SK-N-MC (cell line): ENCODE measurements at regions not wholly inside any gene's neighbourhood (a gene's known extent, or its start where the extent isn't known, plus 50 kb on each side); places are given as distances from the start of the nearest gene placed in this dataset.

Source experiments
- EZH2 ChIP-seq: fragments of 200-600 bp; sonication (generic); IDR thresholded peaks from one replicate; pipeline ENCODE4 v1.6.1; 2017; ENCODE audit warnings: antibody characterized with exemption
- FOXP2 ChIP-seq: optimal IDR thresholded peaks from 2 replicates; pipeline ENCODE3; 2011; ENCODE audit warnings: mild to moderate bottlenecking, moderate library complexity; ENCODE audit not compliant: insufficient read depth; ENCODE audit errors: extremely low read length, control extremely low read depth
- POLR2AphosphoS5 ChIP-seq: IDR thresholded peaks from 2 replicates; pipeline ENCODE4 v1.6.1; 2012; ENCODE audit warnings: mild to moderate bottlenecking, low read depth, low read length, borderline replicate concordance

DNA sequence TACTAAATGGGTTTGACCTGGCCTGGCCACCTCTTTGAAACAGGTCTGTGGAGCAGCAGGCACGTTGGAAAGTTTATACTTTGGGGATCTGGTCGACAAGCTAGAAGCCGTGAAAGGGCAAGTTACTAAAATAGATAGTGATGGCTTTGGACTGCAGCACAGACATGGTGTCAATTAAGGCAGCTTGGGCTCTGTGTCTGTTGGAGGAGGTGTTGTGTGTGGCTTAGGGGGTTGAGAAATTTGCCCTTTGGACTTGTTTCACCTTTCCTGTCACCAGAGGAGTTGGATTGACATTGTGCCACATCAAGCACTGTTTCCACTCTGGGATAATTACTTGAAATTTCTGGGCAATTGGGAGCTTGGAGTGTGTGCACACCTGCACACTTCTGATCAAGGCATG lies 251.8 kb upstream of the MKI67 start:
- TF ChIP-seq POLR2AphosphoS5 (no peak), FOXP2 (no peak), EZH2 (no peak)
